Thymus (tissue), 11 donors: ENCODE measurements at regions not wholly inside any gene's neighbourhood (a gene's known extent, or its start where the extent isn't known, plus 50 kb on each side); places are given as distances from the start of the nearest gene placed in this dataset.

ENCODE experiments used
- DNase-seq, 9 donors: peaks; one replicate each; pipeline ENCODE4 v3.0.0-alpha.2; 2013; ENCODE audit warnings: low spot score in 9 of 9, low read depth in 6 of 9, missing footprints in 1 of 9
- H3K27ac ChIP-seq, 2 donors: one replicate each; pipeline ENCODE4 v1.5.1; 2013; ENCODE audit warnings: control low read depth in 1 of 2, low read depth in 1 of 2, low read length in 1 of 2, mild to moderate bottlenecking in 1 of 2, moderate library complexity in 1 of 2
- H3K27me3 ChIP-seq, 2 donors: one replicate each; pipeline ENCODE4 v1.5.1; 2013; ENCODE audit warnings: low read length in 1 of 2; ENCODE audit not compliant: control insufficient read depth in 2 of 2, insufficient read depth in 1 of 2
- H3K36me3 ChIP-seq, 2 donors: one replicate each; pipeline ENCODE4 v1.5.1; 2013; ENCODE audit warnings: low read length in 1 of 2, mild to moderate bottlenecking in 1 of 2, moderate library complexity in 1 of 2; ENCODE audit not compliant: control insufficient read depth in 2 of 2, insufficient read depth in 2 of 2
- H3K4me1 ChIP-seq, 2 donors: one replicate each; pipeline ENCODE4 v1.5.1; 2013; ENCODE audit warnings: low read length in 2 of 2; ENCODE audit not compliant: control insufficient read depth in 2 of 2, insufficient read depth in 2 of 2
- H3K4me3 ChIP-seq, 2 donors: one replicate each; pipeline ENCODE4 v1.5.1; 2013; ENCODE audit warnings: low read length in 2 of 2, control low read depth in 1 of 2, mild to moderate bottlenecking in 1 of 2
- H3K9me3 ChIP-seq, 2 donors: one replicate each; pipeline ENCODE4 v1.5.1; 2013; ENCODE audit warnings: low read length in 1 of 2, mild to moderate bottlenecking in 1 of 2; ENCODE audit not compliant: control insufficient read depth in 2 of 2, insufficient read depth in 1 of 2
- WGBS: extraction: QIAGEN DNeasy Blood & Tissue Kit; methylation state at CpG from one replicate; pipeline ENCODE4 v1.1.7; 2013; 5-methylcytosine and 5-hydroxymethylcytosine counted together
- donor health status: healthy.

DNA sequence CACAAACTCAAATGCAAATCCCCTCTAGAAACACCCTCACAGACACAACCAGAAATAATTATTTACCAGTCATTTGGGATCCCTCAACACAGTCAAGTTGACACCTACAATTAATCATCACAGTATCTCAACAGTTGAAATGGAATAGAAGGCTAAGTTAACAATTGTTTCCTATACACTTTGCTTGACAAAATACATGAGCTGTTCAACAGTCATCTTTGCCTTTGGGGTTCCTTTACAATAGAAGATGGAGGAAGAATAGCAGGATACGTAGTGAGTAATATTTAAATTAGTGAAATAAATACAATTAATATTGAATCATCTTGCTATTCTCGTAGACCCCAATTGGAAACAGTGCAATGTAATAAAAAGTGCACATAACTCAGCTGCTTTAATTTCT lies 487.3 kb upstream of the ADAMTS5 start:
- H3K36me3 ChIP-seq, result no peaks in the 10 kb centered on the region
- DNase-seq, result no peak
- no peaks in the 10 kb centered on the region for H3K27me3 ChIP-seq
- no peaks in the 10 kb centered on the region for H3K4me1 ChIP-seq
- 91% methylated on average over 2 of the region's 2 CpGs for WGBS
- no peak overlapping the region for H3K27ac ChIP-seq
- H3K4me3 ChIP-seq, result no peak overlapping the region
- no peaks in the 10 kb centered on the region for H3K9me3 ChIP-seq

DNA sequence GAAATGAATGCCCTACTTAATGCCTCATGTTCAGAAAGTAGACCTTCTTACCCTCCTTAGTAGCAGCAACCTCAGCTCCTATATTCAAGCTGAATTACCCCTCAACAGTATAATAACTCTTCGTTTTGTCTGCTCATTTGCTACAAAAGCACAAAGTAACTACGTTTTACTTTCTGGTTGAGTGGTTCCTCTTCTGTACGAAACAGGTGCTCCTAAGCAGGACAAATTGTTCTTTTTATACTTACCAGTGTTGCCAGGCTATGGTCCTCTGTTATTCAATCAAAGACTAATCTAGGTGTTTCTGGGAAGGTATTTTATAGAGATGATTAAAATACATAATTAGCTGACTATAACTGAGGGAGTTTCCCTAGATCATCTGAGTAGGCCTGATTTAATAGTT lies 484.2 kb upstream of the ADAMTS5 start:
- no peak overlapping the region for H3K4me3 ChIP-seq
- H3K36me3 ChIP-seq, result no peaks in the 10 kb centered on the region
- 74% methylated on average over 3 of the region's 3 CpGs for WGBS
- H3K9me3 ChIP-seq, result no peaks in the 10 kb centered on the region
- no peak overlapping the region for H3K27ac ChIP-seq
- no peaks in the 10 kb centered on the region for H3K4me1 ChIP-seq
- DNase-seq, result no peak
- H3K27me3 ChIP-seq, result no peaks in the 10 kb centered on the region

DNA sequence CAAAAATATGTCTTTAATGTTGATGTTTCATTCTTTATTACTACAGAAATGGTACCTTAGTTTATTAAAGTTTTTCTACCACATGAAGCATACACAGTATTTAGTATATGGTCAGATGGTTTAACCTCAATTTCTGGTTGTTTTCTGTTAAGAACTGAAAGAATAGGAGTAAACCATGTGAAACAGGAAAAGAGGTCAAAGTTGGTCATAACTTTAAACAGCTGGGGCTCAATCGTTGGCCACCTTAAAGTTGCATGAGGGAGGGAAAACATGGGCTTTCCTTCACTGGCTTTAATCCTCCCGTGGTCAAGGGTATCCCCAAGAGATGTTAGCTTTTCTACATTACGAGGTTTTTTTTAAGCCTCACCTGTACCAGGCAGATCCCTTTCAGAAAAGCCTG lies 483.3 kb upstream of the ADAMTS5 start:
- no peak for DNase-seq
- no peak overlapping the region for H3K4me3 ChIP-seq
- no peaks in the 10 kb centered on the region for H3K36me3 ChIP-seq
- WGBS, result 76% methylated on average over 3 of the region's 3 CpGs
- no peaks in the 10 kb centered on the region for H3K4me1 ChIP-seq
- H3K27me3 ChIP-seq, result no peaks in the 10 kb centered on the region
- no peak overlapping the region for H3K27ac ChIP-seq
- H3K9me3 ChIP-seq, result no peaks in the 10 kb centered on the region

DNA sequence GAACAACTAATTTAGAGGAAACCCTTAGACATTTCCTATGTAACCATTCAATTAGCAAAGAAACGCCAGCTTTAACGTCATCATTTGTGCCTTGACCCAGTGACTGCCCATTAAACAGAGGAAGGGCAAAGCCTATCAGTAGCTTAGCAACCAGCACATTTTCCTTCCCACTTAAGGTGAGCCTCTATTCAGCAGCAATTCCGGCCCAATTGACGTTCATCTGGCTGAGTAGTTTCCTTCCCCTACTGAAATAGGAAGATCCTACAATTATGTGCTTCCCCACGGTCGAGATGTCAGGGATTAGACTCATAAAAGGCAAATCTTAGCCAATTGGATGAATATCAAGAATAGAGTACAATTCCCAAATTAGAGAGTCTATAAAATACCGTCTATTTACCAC lies 482.1 kb upstream of the ADAMTS5 start:
- no peak for DNase-seq
- H3K27ac ChIP-seq, result no peak overlapping the region
- WGBS, result 33% methylated on average over 7 of the region's 7 CpGs

DNA sequence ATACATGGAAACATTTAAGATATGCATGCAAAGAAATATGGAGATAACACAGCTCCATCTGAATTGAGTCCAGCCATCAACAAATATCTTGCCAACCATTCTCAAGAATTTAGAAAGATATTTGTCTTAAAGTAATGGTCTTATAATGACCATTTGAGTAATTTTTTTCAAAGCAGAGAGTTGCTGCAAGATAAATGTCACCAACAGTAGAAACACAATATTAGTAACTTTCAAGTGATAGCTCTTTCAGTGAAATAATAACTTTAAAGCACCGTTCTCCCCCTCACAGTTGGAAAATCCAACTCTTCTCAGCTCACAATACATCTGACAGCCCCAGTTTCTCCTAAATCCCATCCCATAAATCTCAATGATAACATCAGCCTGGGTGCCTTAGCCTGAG lies 481.0 kb upstream of the ADAMTS5 start:
- Histone ChIP-seq H3K4me3 (no peak overlapping the region), H3K27me3 (no peaks in the 10 kb centered on the region), H3K9me3 (no peaks in the 10 kb centered on the region), H3K27ac (no peak overlapping the region), H3K36me3 (no peaks in the 10 kb centered on the region), H3K4me1 (no peaks in the 10 kb centered on the region)
- no peak for DNase-seq
- WGBS, result 87% methylated on average over 1 of the region's 1 CpG

More for the DNA sequence above, 482.1 kb upstream of the ADAMTS5 start:
- no peaks in the 10 kb centered on the region for H3K27me3 ChIP-seq
- no peaks in the 10 kb centered on the region for H3K4me1 ChIP-seq
- H3K9me3 ChIP-seq, result no peaks in the 10 kb centered on the region
- H3K4me3 ChIP-seq, result no peak overlapping the region
- H3K36me3 ChIP-seq, result no peaks in the 10 kb centered on the region

DNA sequence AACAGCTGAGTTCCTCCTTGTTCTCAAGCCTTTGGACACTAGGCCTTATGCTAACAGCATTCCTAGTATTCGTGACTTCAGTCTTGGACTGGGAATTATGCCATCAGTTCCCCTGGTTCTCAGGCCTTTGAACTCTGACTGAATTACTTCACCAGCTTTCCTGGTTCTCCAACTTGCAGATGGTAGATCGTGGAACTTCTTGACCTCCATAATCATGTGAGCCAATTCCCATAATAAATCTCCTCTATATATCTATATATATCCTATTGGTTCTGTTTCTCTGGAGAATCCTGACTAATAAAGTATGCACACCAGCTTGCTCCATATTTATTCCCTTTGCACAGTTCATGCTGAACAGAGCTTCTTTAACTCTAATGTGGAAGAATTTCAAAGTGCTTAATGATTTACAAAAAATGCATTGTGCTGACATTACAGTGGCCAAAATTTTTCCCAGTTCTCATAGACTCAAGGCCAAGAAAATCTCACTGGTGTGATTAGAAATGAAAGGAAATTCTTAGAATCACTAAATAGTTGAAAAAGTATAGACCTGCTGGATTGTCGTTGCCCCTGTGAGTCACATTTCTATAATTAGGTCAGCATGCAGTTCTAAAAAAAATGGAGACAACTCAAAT lies 462.9 kb upstream of the ADAMTS5 start:
- Histone ChIP-seq H3K27me3 (no peaks in the 10 kb centered on the region), H3K4me1 (no peaks in the 10 kb centered on the region), H3K36me3 (no peaks in the 10 kb centered on the region), H3K27ac (no peak overlapping the region), H3K9me3 (no peaks in the 10 kb centered on the region), H3K4me3 (no peak overlapping the region)
- 89% methylated on average over 3 of the region's 3 CpGs for WGBS
- DNase-seq, result no peak

DNA sequence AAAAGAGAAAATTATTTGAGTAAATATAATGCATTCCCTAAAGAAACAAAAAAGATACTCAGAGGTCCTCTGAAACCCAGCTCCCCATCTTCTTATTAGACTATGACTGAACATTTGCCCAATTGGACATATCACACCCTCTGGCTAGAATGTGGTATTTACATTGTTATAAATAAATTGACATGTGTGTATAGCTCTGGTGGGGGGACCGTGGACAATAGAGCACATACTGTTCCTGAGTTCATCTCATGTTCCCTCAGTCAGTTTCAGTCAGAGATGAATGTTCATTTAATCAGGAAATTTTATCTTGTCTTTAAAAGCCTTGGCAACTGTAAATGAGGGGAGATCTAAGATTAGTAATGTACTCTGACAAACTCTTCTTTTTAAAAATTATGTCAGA lies 459.3 kb upstream of the ADAMTS5 start:
- H3K36me3 ChIP-seq, result no peaks in the 10 kb centered on the region
- 68% methylated on average over 1 of the region's 1 CpG for WGBS
- peaks cover 0 to 4% of the 10 kb centered on the region in 2 donors for H3K9me3 ChIP-seq
- DNase-seq, result no peak
- no peak overlapping the region for H3K27ac ChIP-seq
- no peaks in the 10 kb centered on the region for H3K27me3 ChIP-seq
- no peaks in the 10 kb centered on the region for H3K4me1 ChIP-seq
- H3K4me3 ChIP-seq, result no peak overlapping the region

DNA sequence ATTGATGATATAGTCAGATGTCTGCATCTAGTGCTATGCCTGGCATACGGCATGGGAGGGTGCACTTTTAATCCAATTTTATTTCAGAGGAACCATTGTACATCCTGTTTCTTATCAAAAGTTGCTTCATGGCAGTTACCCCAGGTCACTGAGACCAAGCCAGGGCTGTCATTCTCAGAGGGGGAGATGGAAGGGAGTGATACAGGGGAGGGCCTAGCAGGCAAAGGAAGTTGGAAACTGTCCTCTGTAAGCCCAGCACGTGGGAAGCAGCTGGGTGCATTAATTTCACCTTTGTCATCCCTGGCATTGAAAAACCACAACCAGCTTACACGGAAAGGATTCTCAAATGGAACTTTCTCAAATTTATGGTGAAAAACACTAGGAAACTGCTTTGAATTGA lies 458.7 kb upstream of the ADAMTS5 start:
- no peak for DNase-seq
- 63% methylated on average over 3 of the region's 3 CpGs for WGBS
- H3K9me3 ChIP-seq, result peaks cover 0 to 6% of the 10 kb centered on the region in 2 donors
- no peaks in the 10 kb centered on the region for H3K36me3 ChIP-seq
- H3K27me3 ChIP-seq, result no peaks in the 10 kb centered on the region
- H3K4me1 ChIP-seq, result no peaks in the 10 kb centered on the region
- H3K4me3 ChIP-seq, result no peak overlapping the region
- H3K27ac ChIP-seq, result no peak overlapping the region

DNA sequence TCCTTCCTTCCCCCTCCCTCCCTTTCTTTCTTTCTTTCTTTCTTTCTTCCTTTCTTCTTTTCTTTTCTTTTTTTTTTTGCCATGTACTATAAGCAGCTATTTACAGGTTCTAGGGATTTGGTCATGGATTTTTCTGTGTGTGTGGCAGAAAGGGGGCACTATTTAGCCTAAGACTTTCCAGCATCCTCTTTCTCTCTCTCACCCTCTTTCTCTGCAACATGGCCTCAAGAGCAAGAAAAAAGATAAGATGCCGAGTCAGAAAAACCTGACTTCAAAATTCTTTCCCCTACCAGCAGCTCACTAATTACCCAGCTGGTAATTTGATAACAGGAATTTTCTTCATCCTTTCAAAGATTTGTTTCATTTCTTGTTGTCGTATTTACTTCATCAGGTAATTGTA lies 458.3 kb upstream of the ADAMTS5 start:
- no peaks in the 10 kb centered on the region for H3K4me1 ChIP-seq
- H3K9me3 ChIP-seq, result peaks cover 0 to 10% of the 10 kb centered on the region in 2 donors
- H3K27ac ChIP-seq, result no peak overlapping the region
- no peak for DNase-seq
- no peaks in the 10 kb centered on the region for H3K36me3 ChIP-seq
- 87% methylated on average over 2 of the region's 2 CpGs for WGBS
- no peak overlapping the region for H3K4me3 ChIP-seq
- H3K27me3 ChIP-seq, result no peaks in the 10 kb centered on the region

DNA sequence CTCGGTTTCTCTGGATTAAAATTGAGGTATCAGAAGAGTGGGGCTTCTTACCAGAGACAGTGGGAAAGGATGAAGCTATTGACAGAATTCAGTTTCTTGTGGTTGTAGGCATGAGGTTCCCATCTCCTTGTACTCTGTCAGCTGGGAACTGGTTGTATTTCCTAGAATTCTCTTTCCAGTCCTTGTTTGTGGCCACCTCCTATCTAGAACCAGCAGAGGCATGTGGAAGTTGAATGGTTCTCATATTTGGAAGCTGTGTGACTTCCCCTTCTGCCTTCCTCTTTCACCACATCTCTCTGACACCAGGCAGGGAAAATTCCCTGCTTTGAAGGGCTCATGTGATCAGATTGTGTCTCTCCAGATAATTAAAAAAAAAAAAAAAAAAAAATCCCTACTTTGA lies 457.7 kb upstream of the ADAMTS5 start:
- DNase-seq, result no peak
- no peak overlapping the region for H3K27ac ChIP-seq
- no peaks in the 10 kb centered on the region for H3K27me3 ChIP-seq
- 92% methylated on average over 1 of the region's 1 CpG for WGBS
- H3K4me1 ChIP-seq, result no peaks in the 10 kb centered on the region
- H3K4me3 ChIP-seq, result no peak overlapping the region
- H3K36me3 ChIP-seq, result no peaks in the 10 kb centered on the region
- peaks cover 0 to 11% of the 10 kb centered on the region in 2 donors for H3K9me3 ChIP-seq
